GM23338 (cell line): ENCODE measurements at regions not wholly inside any gene's neighbourhood (a gene's known extent, or its start where the extent isn't known, plus 50 kb on each side); places are given as distances from the start of the nearest gene placed in this dataset.

Experiments
- CTCF ChIP-seq, 2 experiments: fragments of 200-600 bp in 1 of 2; sonication (generic) in 1 of 2; conservative IDR thresholded peaks; 2 replicates each; pipeline versions ENCODE4 v1.5.1 to v1.6.1; 2016 to 2017; ENCODE audit warnings: antibody characterized with exemption in 2 of 2, low read depth in 2 of 2, mild to moderate bottlenecking in 2 of 2, moderate library complexity in 1 of 2
- EZH2phosphoT487 ChIP-seq: fragments of 200-600 bp; sonication (generic); IDR thresholded peaks from one replicate; pipeline ENCODE4 v1.8.1; 2018; ENCODE audit warnings: antibody characterized with exemption; ENCODE audit not compliant: unreplicated experiment
- POLR2AphosphoS5 ChIP-seq: IDR thresholded peaks from 2 replicates; pipeline ENCODE4 v1.6.1; 2016; ENCODE audit warnings: antibody characterized with exemption, low read depth
- REST ChIP-seq: IDR thresholded peaks from one replicate; pipeline ENCODE4 v1.6.1; 2018; ENCODE audit warnings: antibody characterized with exemption; ENCODE audit not compliant: unreplicated experiment

- TF ChIP-seq CTCF (conservative IDR thresholded peaks at IDR 0.05; ENCODE audit: low read depth in 2 of 2) (no peak), POLR2AphosphoS5 (no peak), REST (no peak), EZH2phosphoT487 (no peak)
Measured at GRCh38 chr4:176433983-176434382, 114.2 kb downstream of the SPCS3 start.
